Esophagus squamous epithelium (tissue), 5 donors: ENCODE measurements at regions not wholly inside any gene's neighbourhood (a gene's known extent, or its start where the extent isn't known, plus 50 kb on each side); places are given as distances from the start of the nearest gene placed in this dataset.

Experiments used
- DNase-seq: peaks from one replicate; lab custom pipeline; 2025; lab: John Stamatoyannopoulos, UW
- H3K27ac ChIP-seq, 4 donors: fragments of 200-600 bp; sonication (generic); one replicate each; pipeline ENCODE4 v1.5.1; 2016 to 2019; ENCODE audit warnings: mild to moderate bottlenecking in 1 of 4
- H3K27me3 ChIP-seq, 4 donors: fragments of 200-600 bp; sonication (generic); 1 replicate in 3 of 4; 2 replicates in 1 of 4; pipeline versions ENCODE4 v1.5.1 to v1.6.0; 2017 to 2021; ENCODE audit warnings: antibody characterized with exemption in 1 of 4
- H3K36me3 ChIP-seq, 3 donors: fragments of 200-600 bp; sonication (generic); one replicate each; pipeline ENCODE4 v1.5.1; 2016 to 2019
- H3K4me1 ChIP-seq, 3 donors: fragments of 200-600 bp; sonication (generic); one replicate each; pipeline ENCODE4 v1.5.1; 2017 to 2019
- H3K4me3 ChIP-seq, 4 donors: fragments of 200-600 bp; sonication (generic); 1 replicate in 3 of 4; 2 replicates in 1 of 4; pipeline ENCODE4 v1.5.1; 2016 to 2019; ENCODE audit warnings: mild to moderate bottlenecking in 2 of 4, moderate library complexity in 1 of 4
- H3K9me3 ChIP-seq, 3 donors: fragments of 200-600 bp; sonication (generic); one replicate each; pipeline ENCODE4 v1.5.1; 2016 to 2019
- POLR2A ChIP-seq, 4 donors: fragments of 450-650 bp; IDR thresholded peaks; one replicate each; pipeline ENCODE4 v1.6.1; 2017; ENCODE audit warnings: antibody characterized with exemption in 4 of 4, mild to moderate bottlenecking in 4 of 4, moderate library complexity in 3 of 4
- WGBS, 2 donors: methylation state at CpG; one replicate each; pipeline ENCODE4 v1.1.5; 2018; 5-methylcytosine and 5-hydroxymethylcytosine counted together
- intact Hi-C: fragments of 100-400 bp; cut with DNase I; formaldehyde crosslinking; loops from one replicate; pipeline ENCODE4 v1.15.0; 2022
- TF ChIP-seq, protein P1 (sequence below), 6 experiments: fragments of 450-650 bp in 4 of 6; fragments of 200-600 bp in 2 of 6; sonication (generic) in 2 of 6; IDR thresholded peaks; one replicate each; pipeline ENCODE4 v1.5.1; 2016 to 2019; ENCODE audit warnings: antibody characterized with exemption in 6 of 6, mild to moderate bottlenecking in 4 of 6, moderate library complexity in 4 of 6
- donor health status: DM: yes; HTN: yes; CAD: no.

DNA sequence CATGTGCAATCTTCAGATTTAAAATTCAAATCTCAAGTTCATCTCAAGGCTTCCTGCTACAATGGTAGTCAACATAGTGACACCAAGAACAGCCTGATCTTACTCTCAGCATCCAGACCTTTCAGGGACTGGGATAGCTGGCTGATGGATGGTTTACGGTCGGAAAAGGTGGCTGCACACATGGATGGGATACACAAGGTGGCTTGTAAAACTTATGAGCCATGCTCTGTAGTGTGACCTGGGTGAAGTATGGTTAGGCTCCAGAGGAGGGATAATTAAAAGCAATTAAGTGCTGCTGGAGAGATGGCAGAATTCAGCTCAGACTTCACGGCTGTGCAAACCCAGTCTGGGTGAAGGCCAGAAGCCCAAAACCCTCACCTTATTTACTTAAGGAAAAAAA is 379.5 kb downstream of the NFIB start:
- no peak overlapping the region for H3K4me3 ChIP-seq

DNA sequence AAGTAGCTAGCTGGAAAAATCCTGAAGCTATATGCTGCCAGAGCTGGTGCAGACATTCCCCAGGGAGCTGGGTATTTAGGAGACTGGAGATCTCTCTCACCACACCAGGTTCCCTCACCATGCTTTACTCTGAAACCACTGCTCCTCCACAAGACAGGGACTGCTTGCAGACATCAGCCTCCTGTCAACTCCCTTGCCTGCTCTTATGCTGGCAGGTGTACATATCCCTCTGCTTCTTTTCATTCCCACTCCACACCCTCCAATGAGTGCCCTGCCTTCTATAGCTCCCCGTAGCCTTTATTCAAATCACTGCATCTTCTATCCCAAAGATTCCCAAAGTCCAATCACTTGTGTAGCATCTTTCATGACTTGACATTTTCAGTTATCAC is 380.7 kb downstream of the NFIB start:
- H3K4me1 ChIP-seq, result no peaks in the 10 kb centered on the region
- no peaks in the 10 kb centered on the region for H3K27me3 ChIP-seq
- intact Hi-C loops, result no loop called here
- no peak for DNase-seq
- TF ChIP-seq POLR2A (IDR thresholded peaks at IDR 0.05), result no peak
- TF ChIP-seq, protein P1, sequence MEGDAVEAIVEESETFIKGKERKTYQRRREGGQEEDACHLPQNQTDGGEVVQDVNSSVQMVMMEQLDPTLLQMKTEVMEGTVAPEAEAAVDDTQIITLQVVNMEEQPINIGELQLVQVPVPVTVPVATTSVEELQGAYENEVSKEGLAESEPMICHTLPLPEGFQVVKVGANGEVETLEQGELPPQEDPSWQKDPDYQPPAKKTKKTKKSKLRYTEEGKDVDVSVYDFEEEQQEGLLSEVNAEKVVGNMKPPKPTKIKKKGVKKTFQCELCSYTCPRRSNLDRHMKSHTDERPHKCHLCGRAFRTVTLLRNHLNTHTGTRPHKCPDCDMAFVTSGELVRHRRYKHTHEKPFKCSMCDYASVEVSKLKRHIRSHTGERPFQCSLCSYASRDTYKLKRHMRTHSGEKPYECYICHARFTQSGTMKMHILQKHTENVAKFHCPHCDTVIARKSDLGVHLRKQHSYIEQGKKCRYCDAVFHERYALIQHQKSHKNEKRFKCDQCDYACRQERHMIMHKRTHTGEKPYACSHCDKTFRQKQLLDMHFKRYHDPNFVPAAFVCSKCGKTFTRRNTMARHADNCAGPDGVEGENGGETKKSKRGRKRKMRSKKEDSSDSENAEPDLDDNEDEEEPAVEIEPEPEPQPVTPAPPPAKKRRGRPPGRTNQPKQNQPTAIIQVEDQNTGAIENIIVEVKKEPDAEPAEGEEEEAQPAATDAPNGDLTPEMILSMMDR (IDR thresholded peaks at IDR 0.05), result no peak
- H3K27ac ChIP-seq, result no peak overlapping the region
- no peak overlapping the region for H3K4me3 ChIP-seq
- H3K9me3 ChIP-seq, result no peaks in the 10 kb centered on the region
- no peaks in the 10 kb centered on the region for H3K36me3 ChIP-seq
- WGBS, 2 donors, result 96% methylated on average over 1 of the region's 1 CpG

More for the DNA sequence above, 379.5 kb downstream of the NFIB start:
- DNase-seq, result no peak
- TF ChIP-seq POLR2A (IDR thresholded peaks at IDR 0.05), result no peak
- TF ChIP-seq, protein P1 (IDR thresholded peaks at IDR 0.05), result no peak
- no peak overlapping the region for H3K27ac ChIP-seq
- intact Hi-C loops, result no loop called here
- no peaks in the 10 kb centered on the region for H3K36me3 ChIP-seq
- 94 to 97% methylated on average over 3 of the region's 3 CpGs for whole genome bisulfite sequencing, 2 donors
- no peaks in the 10 kb centered on the region for H3K9me3 ChIP-seq
- peaks cover 0 to 3% (median 0%) of the 10 kb centered on the region in 3 donors for H3K4me1 ChIP-seq
- H3K27me3 ChIP-seq, result no peaks in the 10 kb centered on the region

DNA sequence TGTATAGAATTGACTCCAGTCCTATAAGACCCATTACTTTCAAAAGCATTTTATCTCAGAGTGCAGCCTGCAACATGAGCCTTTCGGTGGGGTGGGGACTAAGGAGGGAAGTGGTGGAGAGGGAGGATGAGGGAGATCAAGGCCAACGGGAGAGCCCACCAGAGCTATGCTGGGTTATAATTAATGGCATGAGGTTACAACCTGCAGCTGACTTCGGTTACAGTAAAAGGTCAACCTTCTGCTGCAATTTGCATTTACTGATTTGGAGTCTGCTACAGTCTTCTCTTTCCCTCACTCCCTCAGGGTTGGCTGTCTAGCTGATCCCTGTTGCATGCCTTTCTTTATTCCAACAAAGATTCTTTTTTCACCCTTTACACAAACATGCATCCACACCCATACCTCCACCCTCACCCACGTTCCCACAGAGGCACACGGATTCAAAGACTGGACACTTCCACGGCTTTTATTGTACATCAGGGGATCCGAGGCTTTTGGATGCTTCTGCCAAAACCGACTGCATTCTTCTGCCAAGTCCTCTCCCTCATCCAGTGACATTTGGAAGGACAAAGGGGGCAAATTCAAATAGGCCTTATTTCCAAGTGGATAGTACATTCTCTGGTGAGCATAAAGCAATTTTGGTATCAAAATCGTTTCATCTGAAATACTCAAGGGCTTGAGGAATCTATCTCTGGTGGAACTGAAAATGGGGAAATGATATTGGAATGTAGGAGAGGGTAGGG is 381.2 kb downstream of the NFIB start:
- no peaks in the 10 kb centered on the region for H3K36me3 ChIP-seq
- TF ChIP-seq POLR2A (IDR thresholded peaks at IDR 0.05), result no peak
- TF ChIP-seq, protein P1 (IDR thresholded peaks at IDR 0.05), result no peak
- 58 to 64% methylated on average over 9 of the region's 9 CpGs for WGBS, 2 donors
- no peaks in the 10 kb centered on the region for H3K27me3 ChIP-seq
- H3K9me3 ChIP-seq, result no peaks in the 10 kb centered on the region
- no peak for DNase-seq
- H3K27ac ChIP-seq, result no peak overlapping the region
- no peaks in the 10 kb centered on the region for H3K4me1 ChIP-seq
- no peak overlapping the region for H3K4me3 ChIP-seq
- intact Hi-C loops, result no loop called here

DNA sequence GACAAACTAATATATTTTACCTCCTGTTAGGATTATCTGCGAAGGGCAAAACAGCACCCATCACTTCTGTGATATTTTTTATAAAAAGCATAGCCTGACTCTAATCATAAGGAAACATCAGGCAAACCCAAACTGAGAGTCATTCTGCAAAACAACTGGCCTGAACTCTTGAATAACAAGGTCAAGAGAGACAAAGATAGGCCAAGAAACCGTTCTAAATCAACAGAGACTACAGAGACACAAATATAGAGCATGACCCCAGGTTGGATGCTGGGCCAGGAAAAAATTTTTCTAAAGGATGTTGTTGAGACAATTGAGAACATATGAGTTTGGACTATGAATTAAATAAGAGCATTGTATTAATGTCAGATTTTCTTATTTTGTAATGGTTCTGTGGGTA is 384.9 kb downstream of the NFIB start:
- no peaks in the 10 kb centered on the region for H3K9me3 ChIP-seq
- no peaks in the 10 kb centered on the region for H3K36me3 ChIP-seq
- no peaks in the 10 kb centered on the region for H3K27me3 ChIP-seq
- H3K4me3 ChIP-seq, result no peak overlapping the region
- 56 to 76% methylated on average over 2 of the region's 2 CpGs for WGBS, 2 donors
- TF ChIP-seq, protein P1 (IDR thresholded peaks at IDR 0.05), result no peak
- TF ChIP-seq POLR2A (IDR thresholded peaks at IDR 0.05), result no peak
- intact Hi-C loops, result no loop called here
- no peak for DNase-seq
- no peaks in the 10 kb centered on the region for H3K4me1 ChIP-seq
- H3K27ac ChIP-seq, result no peak overlapping the region

DNA sequence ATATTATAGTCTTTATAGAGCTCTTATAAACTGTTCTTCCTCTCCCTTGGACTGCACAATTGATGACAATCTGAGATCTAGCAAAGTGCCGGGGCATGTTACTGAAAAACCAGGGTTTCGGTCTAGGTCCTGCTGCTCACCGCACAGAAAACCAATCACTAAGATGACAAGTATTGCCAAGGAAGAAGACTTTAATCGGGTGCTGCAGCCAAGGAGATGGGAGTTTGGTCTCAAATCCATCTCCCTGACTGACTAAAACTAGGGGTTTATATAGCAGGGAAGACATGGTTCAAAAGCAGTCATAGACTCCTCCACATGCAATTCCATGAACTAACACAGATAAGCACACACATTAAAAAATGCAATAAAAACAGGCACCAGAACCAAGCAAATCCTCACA is 390.6 kb downstream of the NFIB start:
- Histone ChIP-seq H3K36me3 (no peaks in the 10 kb centered on the region), H3K4me3 (no peak overlapping the region), H3K4me1 (no peaks in the 10 kb centered on the region), H3K27me3 (no peaks in the 10 kb centered on the region), H3K27ac (no peak overlapping the region), H3K9me3 (no peaks in the 10 kb centered on the region)
- TF ChIP-seq, protein P1 (IDR thresholded peaks at IDR 0.05), result no peak
- no peak for TF ChIP-seq POLR2A (IDR thresholded peaks at IDR 0.05)
- DNase-seq, result no peak
- intact Hi-C loops, result no loop called here
- WGBS, 2 donors, result 96 to 97% methylated on average over 3 to 4 of the region's 4 CpGs
